NCI-H446 treated with DMSO at 0.1 percent for 48 hours (cell line): ENCODE measurements at regions not wholly inside any gene's neighbourhood (a gene's known extent, or its start where the extent isn't known, plus 50 kb on each side); places are given as distances from the start of the nearest gene placed in this dataset.
A peak's percentile ranks its signal among the peaks of the same experiment; 100 is the strongest.

Experiments
- DNase-seq: peaks from one replicate; lab custom pipeline; 2025; lab: John Stamatoyannopoulos, UW

- DNase-seq: no peak
These were observed 299.0 kb downstream of the TTC6 start for GRCh38 chr14:37894463-37894862.

- DNase-seq: no peak
These were observed 303.9 kb downstream of the TTC6 start for GRCh38 chr14:37899365-37899764.

GRCh38 chr14:37900561-37900960, 305.1 kb downstream of the TTC6 start:
- DNase-seq: no peak

- no peak for DNase-seq
These were observed 305.7 kb upstream of the SSTR1 start for GRCh38 chr14:37901978-37902377.

GRCh38 chr14:37903343-37904191, 304.1 kb upstream of the SSTR1 start:
- peak; percentile 36 for DNase-seq

GRCh38 chr14:37924622-37925021, 283.1 kb upstream of the SSTR1 start:
- no peak for DNase-seq

GRCh38 chr14:37932008-37932407, 275.7 kb upstream of the SSTR1 start:
- DNase-seq: no peak

- no peak for DNase-seq
These were observed 275.2 kb upstream of the SSTR1 start for GRCh38 chr14:37932481-37932880.

- no peak for DNase-seq
These were observed 270.7 kb upstream of the SSTR1 start for GRCh38 chr14:37936971-37937370.

GRCh38 chr14:37939442-37940028, 268.2 kb upstream of the SSTR1 start:
- no peak for DNase-seq

- no peak for DNase-seq
These were observed 261.7 kb upstream of the SSTR1 start for GRCh38 chr14:37945959-37946358.

- DNase-seq: no peak
These were observed 260.9 kb upstream of the SSTR1 start for GRCh38 chr14:37946819-37947218.

GRCh38 chr14:37948266-37948665, 259.4 kb upstream of the SSTR1 start:
- DNase-seq: no peak

- DNase-seq: no peak
These were observed 239.0 kb upstream of the SSTR1 start for GRCh38 chr14:37968664-37969240.

- DNase-seq: no peak
These were observed 238.2 kb upstream of the SSTR1 start for GRCh38 chr14:37969511-37969979.

GRCh38 chr14:37970696-37971095, 237.0 kb upstream of the SSTR1 start:
- DNase-seq: no peak

GRCh38 chr14:37972941-37973887, 234.5 kb upstream of the SSTR1 start:
- no peak for DNase-seq

GRCh38 chr14:37974421-37974820, 233.3 kb upstream of the SSTR1 start:
- no peak for DNase-seq

- DNase-seq: no peak
These were observed 230.2 kb upstream of the SSTR1 start for GRCh38 chr14:37977481-37977880.

- peak; percentile 21 for DNase-seq
These were observed 221.8 kb upstream of the SSTR1 start for GRCh38 chr14:37985826-37986470.

GRCh38 chr14:37988472-37988871, 219.2 kb upstream of the SSTR1 start:
- no peak for DNase-seq

GRCh38 chr14:37991027-37991426, 216.7 kb upstream of the SSTR1 start:
- DNase-seq: no peak
